ENCODE measurements at regions not wholly inside any gene's neighbourhood (a gene's known extent, or its start where the extent isn't known, plus 50 kb on each side); places are given as distances from the start of the nearest gene placed in this dataset.

GRCh38 chr4:37754410-37755185, 68.4 kb upstream of the RELL1 start:
- TF ChIP-seq POLR2A (IDR thresholded peaks at IDR 0.05): no peak
- TF ChIP-seq CTCF (IDR thresholded peaks at IDR 0.05): no peak
- TF ChIP-seq POLR2AphosphoS5 (IDR thresholded peaks at IDR 0.05): no peak
- no peak for TF ChIP-seq EP300 (IDR thresholded peaks at IDR 0.05)

All from stomach (tissue), 4 donors.